ENCODE measurements at regions not wholly inside any gene's neighbourhood (a gene's known extent, or its start where the extent isn't known, plus 50 kb on each side); places are given as distances from the start of the nearest gene placed in this dataset.

DNA sequence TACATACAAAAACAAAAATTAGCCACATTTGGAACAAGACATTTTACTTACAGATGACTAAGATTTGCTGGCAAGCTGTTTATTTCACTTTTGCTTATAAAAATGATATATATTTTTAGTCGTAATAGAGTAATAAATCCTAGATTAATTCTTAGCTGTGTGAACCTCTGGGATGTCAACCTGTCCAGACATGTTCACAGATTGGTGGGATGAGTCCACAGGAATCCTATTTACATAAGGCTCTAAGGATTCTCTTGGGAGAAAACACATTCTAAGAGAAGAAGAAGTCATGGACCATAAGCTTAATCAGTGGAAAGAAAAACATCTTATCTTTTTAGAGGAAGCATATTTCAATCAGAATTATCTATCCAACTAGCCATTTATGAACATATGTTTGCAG lies 797.4 kb downstream of the C12orf50 start:
- no peak overlapping the region for H3K27ac ChIP-seq
- H3K36me3 ChIP-seq (replicated peaks in 1 of 2), result no peaks in the 10 kb centered on the region
- H3K27me3 ChIP-seq, result no peaks in the 10 kb centered on the region
- no peak for DNase-seq
- no peak for TF ChIP-seq POLR2A (IDR thresholded peaks at IDR 0.05)
- no peak for TF ChIP-seq CTCF (IDR thresholded peaks at IDR 0.05)
- H3K4me1 ChIP-seq (replicated peaks in 1 of 2), result no peaks in the 10 kb centered on the region
- intact Hi-C loops (cut with DNase I), result no loop called here
- 32 to 46% (median 37%) methylated on average over 1 of the region's 1 CpG for WGBS, 4 donors
- H3K4me3 ChIP-seq, result no peak overlapping the region
- no peaks in the 10 kb centered on the region for H3K9me3 ChIP-seq (replicated peaks in 1 of 3)

DNA sequence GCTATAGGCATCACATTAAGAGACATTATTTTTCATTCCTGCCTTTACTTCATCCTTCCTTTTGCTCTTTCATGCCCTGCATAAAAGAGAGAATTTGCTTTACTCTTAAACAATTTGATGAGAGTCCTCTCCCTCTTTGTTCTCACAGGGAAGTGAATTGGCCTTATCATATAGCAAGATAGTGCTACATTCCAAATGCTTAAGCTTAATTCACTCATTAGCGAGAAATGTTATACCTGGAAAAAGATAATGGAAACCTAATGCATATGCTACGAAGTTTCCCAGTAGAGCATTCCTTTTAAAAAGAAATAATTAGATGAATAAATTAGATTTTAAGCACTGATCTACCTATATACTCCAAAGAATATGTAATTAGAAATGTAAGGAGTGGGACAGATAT lies 798.8 kb downstream of the C12orf50 start:
- Histone ChIP-seq H3K27me3 (no peaks in the 10 kb centered on the region), H3K4me1 (replicated peaks in 1 of 2) (no peaks in the 10 kb centered on the region), H3K4me3 (no peak overlapping the region), H3K27ac (no peak overlapping the region), H3K36me3 (replicated peaks in 1 of 2) (no peaks in the 10 kb centered on the region), H3K9me3 (replicated peaks in 1 of 3) (no peaks in the 10 kb centered on the region)
- DNase-seq, result no peak
- WGBS, 4 donors, result 65 to 76% (median 75%) methylated on average over 2 of the region's 2 CpGs
- TF ChIP-seq POLR2A (IDR thresholded peaks at IDR 0.05) (no peak), CTCF (IDR thresholded peaks at IDR 0.05) (no peak)
- intact Hi-C loops (cut with DNase I), result no loop called here

- no peak for DNase-seq
Measured at GRCh38 chr12:87227162-87227561, 802.0 kb downstream of the C12orf50 start.

DNA sequence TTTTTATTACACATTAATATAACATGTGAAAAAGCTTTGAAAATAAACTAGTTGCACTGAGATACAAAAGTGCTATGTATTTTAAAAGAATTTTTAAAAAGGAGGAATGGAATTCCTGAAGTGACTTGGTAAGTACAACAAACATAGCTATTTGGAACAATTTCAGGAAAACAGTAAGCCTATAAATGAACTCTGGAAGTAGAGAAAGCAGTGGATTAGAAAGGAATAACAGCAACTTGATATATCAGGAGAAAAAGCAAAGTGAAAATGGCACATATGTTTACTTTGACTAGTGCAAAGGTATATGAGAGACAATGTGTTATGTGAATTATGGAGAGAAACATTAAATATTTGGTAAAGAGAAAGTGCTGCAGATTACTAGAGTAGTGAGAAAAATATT lies 811.7 kb downstream of the C12orf50 start:
- Histone ChIP-seq H3K4me3 (no peak overlapping the region), H3K36me3 (replicated peaks in 1 of 2) (no peaks in the 10 kb centered on the region), H3K27ac (no peak overlapping the region), H3K4me1 (replicated peaks in 1 of 2) (peaks cover 0 to 9% of the 10 kb centered on the region in 2 donors), H3K27me3 (no peaks in the 10 kb centered on the region), H3K9me3 (replicated peaks in 1 of 3) (peaks cover 0 to 6% (median 0%) of the 10 kb centered on the region in 3 donors)
- TF ChIP-seq POLR2A (IDR thresholded peaks at IDR 0.05) (no peak), CTCF (IDR thresholded peaks at IDR 0.05) (no peak)
- DNase-seq, result no peak
- intact Hi-C loops (cut with DNase I), result no loop called here

More at GRCh38 chr12:87227162-87227561, 802.0 kb downstream of the C12orf50 start:
- no peaks in the 10 kb centered on the region for H3K9me3 ChIP-seq (replicated peaks in 1 of 3)
- no peaks in the 10 kb centered on the region for H3K4me1 ChIP-seq (replicated peaks in 1 of 2)
- WGBS, 4 donors, result 74 to 80% (median 76%) methylated on average over 3 of the region's 3 CpGs
- H3K27me3 ChIP-seq, result no peaks in the 10 kb centered on the region
- H3K27ac ChIP-seq, result no peak overlapping the region
- TF ChIP-seq CTCF (IDR thresholded peaks at IDR 0.05), result no peak
- no peak for TF ChIP-seq POLR2A (IDR thresholded peaks at IDR 0.05)
- no peak overlapping the region for H3K4me3 ChIP-seq
- intact Hi-C loops (cut with DNase I), result no loop called here
- no peaks in the 10 kb centered on the region for H3K36me3 ChIP-seq (replicated peaks in 1 of 2)
